Activated T-helper 17 cell treated with anti-CD3 and anti-CD28 coated beads, Interleukin-2, amount 50 U/mL, for 72 hours (primary cell): ENCODE measurements at regions not wholly inside any gene's neighbourhood (a gene's known extent, or its start where the extent isn't known, plus 50 kb on each side); places are given as distances from the start of the nearest gene placed in this dataset.

ENCODE experiments used
- ATAC-seq: fragments of 150-1000 bp; cut with Tn5 transposase; replicated peaks from 2 replicates; pipeline ENCODE4 v1.10.0; 2021; ENCODE audit warnings: mild to moderate bottlenecking, moderate library complexity
- H3K27ac Mint-ChIP-seq: one replicate; pipeline ENCODE4 v1.8.0; 2022; ENCODE audit warnings: mixed read lengths
- H3K27me3 Mint-ChIP-seq: one replicate; pipeline ENCODE4 v1.8.0; 2022; ENCODE audit warnings: mixed read lengths
- H3K36me3 Mint-ChIP-seq: one replicate; pipeline ENCODE4 v1.8.0; 2022; ENCODE audit warnings: low read depth, mild to moderate bottlenecking, mixed read lengths
- H3K4me1 Mint-ChIP-seq: one replicate; pipeline ENCODE4 v1.8.0; 2022; ENCODE audit warnings: mixed read lengths
- H3K4me3 Mint-ChIP-seq: one replicate; pipeline ENCODE4 v1.8.0; 2022; ENCODE audit warnings: mild to moderate bottlenecking, mixed read lengths
- H3K9me3 Mint-ChIP-seq: one replicate; pipeline ENCODE4 v1.8.0; 2022; ENCODE audit warnings: mixed read lengths

DNA sequence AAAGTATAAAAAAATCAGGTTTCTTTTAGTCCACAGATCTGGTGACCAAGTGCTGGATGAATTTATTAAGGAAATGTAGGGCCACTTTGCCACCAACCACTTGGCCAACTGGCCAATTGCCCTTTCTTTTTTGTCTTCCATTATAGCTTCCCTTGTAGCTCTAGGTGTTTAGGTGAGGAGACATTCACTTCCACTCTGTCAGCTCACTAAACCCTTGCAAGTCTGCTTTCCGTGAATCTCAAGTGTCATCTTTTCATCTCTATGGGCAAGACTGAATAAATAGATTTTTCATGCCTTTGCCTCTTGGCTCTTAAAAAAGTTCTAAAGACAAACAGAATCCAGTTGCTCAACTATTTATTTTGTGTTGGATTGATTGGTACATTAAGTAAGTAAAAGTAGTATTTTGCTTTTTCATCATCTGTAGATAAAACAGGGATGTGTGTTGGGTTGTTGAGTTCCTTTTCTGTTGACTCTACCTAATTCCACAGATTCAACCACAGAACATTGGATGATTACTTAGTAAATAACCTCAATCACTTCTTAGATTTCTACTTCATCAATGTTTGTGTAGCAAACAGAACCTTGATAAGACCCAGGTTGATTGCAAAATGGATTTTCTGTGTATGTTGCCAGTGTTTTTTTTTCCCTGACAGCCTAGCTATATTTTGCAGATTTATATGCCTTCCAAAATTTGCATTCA is 68.1 kb upstream of the GRXCR1 start:
- ATAC-seq: no peak
- Mint-ChIP-seq H3K27me3 (peaks cover 4% of the 10 kb centered on the region), H3K4me3 (no peak overlapping the region), H3K4me1 (no peaks in the 10 kb centered on the region), H3K36me3 (no peaks in the 10 kb centered on the region), H3K9me3 (no peaks in the 10 kb centered on the region), H3K27ac (no peak overlapping the region)

- no peaks in the 10 kb centered on the region for H3K9me3 Mint-ChIP-seq
- H3K27me3 Mint-ChIP-seq: no peaks in the 10 kb centered on the region
- no peaks in the 10 kb centered on the region for H3K36me3 Mint-ChIP-seq
- H3K4me3 Mint-ChIP-seq: no peak overlapping the region
- H3K4me1 Mint-ChIP-seq: no peaks in the 10 kb centered on the region
- no peak for ATAC-seq
- H3K27ac Mint-ChIP-seq: no peak overlapping the region
These were observed 71.3 kb upstream of the GRXCR1 start for GRCh38 chr4:42821230-42821629.

- H3K4me1 Mint-ChIP-seq: no peaks in the 10 kb centered on the region
- no peaks in the 10 kb centered on the region for H3K9me3 Mint-ChIP-seq
- H3K27ac Mint-ChIP-seq: no peak overlapping the region
- no peak for ATAC-seq
- H3K27me3 Mint-ChIP-seq: no peaks in the 10 kb centered on the region
- no peak overlapping the region for H3K4me3 Mint-ChIP-seq
- no peaks in the 10 kb centered on the region for H3K36me3 Mint-ChIP-seq
These were observed 72.5 kb upstream of the GRXCR1 start for GRCh38 chr4:42819863-42820514.

- H3K27ac Mint-ChIP-seq: no peak overlapping the region
- H3K4me3 Mint-ChIP-seq: no peak overlapping the region
- no peaks in the 10 kb centered on the region for H3K4me1 Mint-ChIP-seq
- H3K27me3 Mint-ChIP-seq: no peaks in the 10 kb centered on the region
- H3K36me3 Mint-ChIP-seq: no peaks in the 10 kb centered on the region
- no peak for ATAC-seq
- H3K9me3 Mint-ChIP-seq: no peaks in the 10 kb centered on the region
These were observed 74.6 kb upstream of the GRXCR1 start for GRCh38 chr4:42817913-42818312.

GRCh38 chr4:42816880-42817400 is 75.6 kb upstream of the GRXCR1 start:
- H3K9me3 Mint-ChIP-seq: no peaks in the 10 kb centered on the region
- no peaks in the 10 kb centered on the region for H3K27me3 Mint-ChIP-seq
- no peak overlapping the region for H3K27ac Mint-ChIP-seq
- no peak for ATAC-seq
- H3K4me1 Mint-ChIP-seq: no peaks in the 10 kb centered on the region
- no peak overlapping the region for H3K4me3 Mint-ChIP-seq
- no peaks in the 10 kb centered on the region for H3K36me3 Mint-ChIP-seq

GRCh38 chr4:42816189-42816879 is 76.2 kb upstream of the GRXCR1 start:
- H3K27ac Mint-ChIP-seq: no peak overlapping the region

DNA sequence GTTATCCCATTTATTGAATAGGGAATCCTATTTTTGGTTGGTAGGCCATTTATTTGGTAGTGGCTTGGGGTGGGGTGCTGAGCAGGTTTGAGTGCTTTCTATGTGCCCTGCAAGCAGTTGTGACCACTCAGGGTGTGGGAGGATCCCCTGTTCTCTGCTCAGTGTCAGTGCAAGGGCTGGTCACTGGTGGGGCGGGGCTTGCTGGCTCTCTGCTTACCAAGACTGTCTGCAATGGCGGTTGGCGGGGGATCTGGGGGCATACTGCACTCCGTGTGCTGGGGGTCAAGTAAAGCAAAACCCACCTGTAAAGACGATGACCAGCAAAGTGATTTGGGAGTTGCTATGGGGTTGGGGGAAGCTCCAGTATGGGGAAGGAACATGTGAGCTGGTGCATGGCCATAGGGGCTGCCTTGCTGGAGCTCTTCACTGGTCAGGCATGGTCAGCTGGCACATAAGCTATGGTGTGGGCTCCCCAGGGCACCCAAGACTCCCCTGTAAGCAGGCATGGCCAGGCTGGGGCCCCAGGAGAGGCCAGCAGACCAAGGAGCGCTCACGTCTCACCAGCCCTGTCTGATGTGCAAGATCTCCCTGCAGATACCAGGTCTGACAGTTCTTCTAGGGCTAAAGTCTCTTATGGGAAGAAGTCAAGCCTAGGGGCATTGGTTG is 83.0 kb upstream of the GRXCR1 start:
- no peaks in the 10 kb centered on the region for H3K4me1 Mint-ChIP-seq
- no peak for ATAC-seq
- H3K4me3 Mint-ChIP-seq: no peak overlapping the region
- H3K27me3 Mint-ChIP-seq: peaks cover 12% of the 10 kb centered on the region
- H3K27ac Mint-ChIP-seq: no peak overlapping the region
- H3K36me3 Mint-ChIP-seq: no peaks in the 10 kb centered on the region
- H3K9me3 Mint-ChIP-seq: no peaks in the 10 kb centered on the region

More at GRCh38 chr4:42816189-42816879, 76.2 kb upstream of the GRXCR1 start:
- ATAC-seq: no peak
- Mint-ChIP-seq H3K4me1 (no peaks in the 10 kb centered on the region), H3K4me3 (no peak overlapping the region), H3K36me3 (no peaks in the 10 kb centered on the region), H3K27me3 (peaks cover 3% of the 10 kb centered on the region), H3K9me3 (no peaks in the 10 kb centered on the region)

- ATAC-seq: no peak
- Mint-ChIP-seq H3K4me3 (no peak overlapping the region), H3K36me3 (no peaks in the 10 kb centered on the region), H3K4me1 (no peaks in the 10 kb centered on the region), H3K27ac (no peak overlapping the region), H3K9me3 (peaks cover 9% of the 10 kb centered on the region), H3K27me3 (peaks cover 15% of the 10 kb centered on the region)
These were observed 86.1 kb upstream of the GRXCR1 start for GRCh38 chr4:42806303-42806835.

- no peaks in the 10 kb centered on the region for H3K27me3 Mint-ChIP-seq
- H3K4me3 Mint-ChIP-seq: no peak overlapping the region
- peaks cover 7% of the 10 kb centered on the region for H3K9me3 Mint-ChIP-seq
- H3K27ac Mint-ChIP-seq: no peak overlapping the region
- H3K36me3 Mint-ChIP-seq: no peaks in the 10 kb centered on the region
- H3K4me1 Mint-ChIP-seq: no peaks in the 10 kb centered on the region
- ATAC-seq: peak; percentile 76
These were observed 103.4 kb upstream of the GRXCR1 start for GRCh38 chr4:42789041-42789567.

GRCh38 chr4:42787079-42787463 is 105.4 kb upstream of the GRXCR1 start:
- H3K4me1 Mint-ChIP-seq: no peaks in the 10 kb centered on the region
- H3K36me3 Mint-ChIP-seq: no peaks in the 10 kb centered on the region
- H3K27ac Mint-ChIP-seq: no peak overlapping the region
- ATAC-seq: no peak
- H3K4me3 Mint-ChIP-seq: no peak overlapping the region
- H3K27me3 Mint-ChIP-seq: no peaks in the 10 kb centered on the region
- H3K9me3 Mint-ChIP-seq: peaks cover 7% of the 10 kb centered on the region

DNA sequence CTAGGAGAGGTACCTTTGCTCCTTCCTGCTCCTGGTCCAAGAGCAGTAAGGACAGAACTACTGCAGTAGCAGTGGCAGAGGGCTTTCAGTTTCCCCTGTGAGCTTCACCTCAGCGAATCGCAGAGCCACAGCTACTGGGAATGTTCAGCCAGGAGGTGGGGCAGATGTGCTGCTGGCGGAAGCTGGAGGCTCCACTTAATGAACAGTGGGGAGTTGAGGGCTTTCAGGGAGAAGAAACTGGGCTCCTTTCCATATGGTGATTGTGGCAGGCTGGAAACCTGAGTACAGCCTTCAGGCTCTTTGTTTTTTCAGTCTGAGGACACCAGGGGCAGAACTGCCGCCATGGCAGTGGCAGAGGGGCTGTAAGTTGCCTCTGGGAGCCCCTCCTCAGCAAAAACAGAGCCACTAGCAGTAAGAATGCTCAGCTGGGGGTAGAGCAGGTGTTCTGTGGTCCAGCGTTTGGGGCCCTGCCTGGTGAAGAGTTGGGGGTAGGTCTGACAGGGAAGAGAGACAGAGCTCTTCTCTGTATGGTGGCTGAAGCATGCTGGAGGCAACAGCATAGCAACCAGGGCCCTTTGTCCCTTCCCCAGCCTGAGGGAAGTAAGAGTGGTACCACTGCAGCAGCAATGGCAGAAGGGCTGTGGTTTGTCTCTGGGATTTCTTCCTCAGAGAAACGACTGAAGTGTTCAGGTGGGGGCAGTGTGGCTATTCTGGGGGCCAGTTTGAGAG is 106.0 kb upstream of the GRXCR1 start:
- ATAC-seq: no peak
- Mint-ChIP-seq H3K36me3 (no peaks in the 10 kb centered on the region), H3K4me3 (no peak overlapping the region), H3K27ac (no peak overlapping the region), H3K27me3 (no peaks in the 10 kb centered on the region), H3K4me1 (no peaks in the 10 kb centered on the region), H3K9me3 (peaks cover 7% of the 10 kb centered on the region)

GRCh38 chr4:42785817-42786216 is 106.7 kb upstream of the GRXCR1 start:
- Mint-ChIP-seq H3K9me3 (peaks cover 7% of the 10 kb centered on the region), H3K4me3 (no peak overlapping the region), H3K4me1 (no peaks in the 10 kb centered on the region), H3K27ac (no peak overlapping the region), H3K27me3 (no peaks in the 10 kb centered on the region), H3K36me3 (no peaks in the 10 kb centered on the region)
- ATAC-seq: no peak

DNA sequence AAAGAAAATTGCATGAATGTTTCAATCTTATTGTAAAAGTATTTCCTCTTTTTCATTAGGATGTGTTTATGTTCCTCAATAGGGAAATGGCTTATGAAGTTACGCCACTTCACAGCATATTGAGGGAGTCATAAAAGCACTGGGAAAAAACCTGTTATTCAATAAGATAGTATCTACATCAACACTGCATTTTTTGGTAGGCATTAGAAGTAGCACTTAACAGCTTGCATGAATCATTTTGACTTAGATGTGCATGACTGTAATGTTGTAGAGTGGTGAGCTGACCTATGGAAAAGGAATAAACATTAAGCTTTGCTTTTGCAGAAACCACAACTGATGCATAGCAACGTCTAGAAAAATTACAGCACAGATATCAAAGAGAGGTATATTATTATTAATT is 111.2 kb upstream of the GRXCR1 start:
- no peak overlapping the region for H3K4me3 Mint-ChIP-seq
- no peak overlapping the region for H3K27ac Mint-ChIP-seq
- no peaks in the 10 kb centered on the region for H3K27me3 Mint-ChIP-seq
- no peaks in the 10 kb centered on the region for H3K36me3 Mint-ChIP-seq
- ATAC-seq: peak; percentile 66
- peaks cover 7% of the 10 kb centered on the region for H3K9me3 Mint-ChIP-seq
- no peaks in the 10 kb centered on the region for H3K4me1 Mint-ChIP-seq

GRCh38 chr4:42778349-42778748 is 114.2 kb upstream of the GRXCR1 start:
- Mint-ChIP-seq H3K9me3 (no peaks in the 10 kb centered on the region), H3K4me3 (no peak overlapping the region), H3K27me3 (no peaks in the 10 kb centered on the region), H3K27ac (no peak overlapping the region), H3K4me1 (no peaks in the 10 kb centered on the region), H3K36me3 (no peaks in the 10 kb centered on the region)
- no peak for ATAC-seq
